KMS-11 (cell line): ENCODE measurements at regions not wholly inside any gene's neighbourhood (a gene's known extent, or its start where the extent isn't known, plus 50 kb on each side); places are given as distances from the start of the nearest gene placed in this dataset.

ENCODE experiments used
- H2AFZ ChIP-seq: fragments of 200-600 bp; sonication (generic); 2 replicates; pipeline ENCODE4 v1.6.1; 2016; ENCODE audit warnings: antibody characterized with exemption, mixed run types, low read depth
- H3K27ac ChIP-seq: fragments of 200-600 bp; sonication (generic); 2 replicates; pipeline ENCODE4 v1.6.1; 2016; ENCODE audit warnings: mild to moderate bottlenecking, mixed run types
- H3K27me3 ChIP-seq: fragments of 200-600 bp; sonication (generic); 2 replicates; pipeline ENCODE4 v1.6.1; 2017; ENCODE audit warnings: mild to moderate bottlenecking, low read depth, mixed run types, moderate library complexity; ENCODE audit not compliant: insufficient read depth
- H3K36me3 ChIP-seq: fragments of 200-600 bp; sonication (generic); 2 replicates; pipeline ENCODE4 v1.6.1; 2017; ENCODE audit warnings: mild to moderate bottlenecking, mixed run types; ENCODE audit not compliant: insufficient read depth
- H3K4me1 ChIP-seq: fragments of 200-600 bp; sonication (generic); 2 replicates; pipeline ENCODE4 v1.6.1; 2016; ENCODE audit warnings: mild to moderate bottlenecking, low read depth, mixed run types; ENCODE audit not compliant: poor library complexity, severe bottlenecking
- H3K4me2 ChIP-seq: fragments of 200-600 bp; sonication (generic); 2 replicates; pipeline ENCODE4 v1.7.0; 2016; ENCODE audit warnings: mild to moderate bottlenecking, mixed run types
- H3K4me3 ChIP-seq: fragments of 200-600 bp; sonication (generic); IDR thresholded peaks from 2 replicates; pipeline ENCODE4 v1.6.1; 2017; ENCODE audit warnings: low read depth, low read length, mixed read lengths; ENCODE audit not compliant: insufficient read depth
- H3K79me2 ChIP-seq: fragments of 200-600 bp; sonication (generic); 2 replicates; pipeline ENCODE4 v1.6.1; 2016; ENCODE audit warnings: low read depth, mixed run types; ENCODE audit not compliant: insufficient read depth
- H3K9ac ChIP-seq: fragments of 200-600 bp; sonication (generic); 2 replicates; pipeline ENCODE4 v1.6.1; 2016; ENCODE audit warnings: mild to moderate bottlenecking, mixed run types
- H4K20me1 ChIP-seq: fragments of 200-600 bp; sonication (generic); 2 replicates; pipeline ENCODE4 v1.6.1; 2016; ENCODE audit warnings: mild to moderate bottlenecking, mixed run types; ENCODE audit not compliant: insufficient read depth
- CTCF ChIP-seq: fragments of 200-600 bp; sonication (generic); conservative IDR thresholded peaks from 2 replicates; pipeline ENCODE4 v1.6.1; 2017; ENCODE audit warnings: low read depth, mild to moderate bottlenecking, antibody characterized with exemption, low read length, moderate library complexity, mixed read lengths

- Histone ChIP-seq H3K9ac (no peak overlapping the region), H3K36me3 (no peaks in the 10 kb centered on the region), H3K79me2 (no peaks in the 10 kb centered on the region), H3K4me2 (no peak overlapping the region), H3K4me1 (peaks cover 5% of the 10 kb centered on the region), H2AFZ (no peak overlapping the region), H4K20me1 (no peaks in the 10 kb centered on the region), H3K27ac (no peak overlapping the region), H3K27me3 (no peaks in the 10 kb centered on the region), H3K4me3 (no peak overlapping the region)
- no peak for TF ChIP-seq CTCF
These were observed 59.0 kb downstream of the FASLG start for GRCh38 chr1:172717722-172718465.

- H3K27ac ChIP-seq: no peak overlapping the region
- H3K27me3 ChIP-seq: no peaks in the 10 kb centered on the region
- no peaks in the 10 kb centered on the region for H4K20me1 ChIP-seq
- H3K4me1 ChIP-seq: peaks cover 5% of the 10 kb centered on the region
- H2AFZ ChIP-seq: peak overlapping the region; percentile 28; the same call in 1 of the 2 replicates
- no peak overlapping the region for H3K4me3 ChIP-seq
- TF ChIP-seq CTCF: no peak
- H3K36me3 ChIP-seq: no peaks in the 10 kb centered on the region
- no peaks in the 10 kb centered on the region for H3K79me2 ChIP-seq
- no peak overlapping the region for H3K9ac ChIP-seq
- H3K4me2 ChIP-seq: no peak overlapping the region
These were observed 60.2 kb downstream of the FASLG start for GRCh38 chr1:172719066-172719627.

GRCh38 chr1:172719694-172720138 lies 60.8 kb downstream of the FASLG start:
- Histone ChIP-seq H3K4me2 (peak overlapping the region; percentile 8; the same call in 1 of the 2 replicates), H3K9ac (no peak overlapping the region), H2AFZ (peak overlapping the region; percentile 28), H3K27ac (no peak overlapping the region), H3K36me3 (no peaks in the 10 kb centered on the region), H3K79me2 (no peaks in the 10 kb centered on the region), H4K20me1 (no peaks in the 10 kb centered on the region), H3K4me1 (peaks cover 5% of the 10 kb centered on the region), H3K27me3 (no peaks in the 10 kb centered on the region), H3K4me3 (no peak overlapping the region)
- TF ChIP-seq CTCF: peak; percentile 97

- H3K79me2 ChIP-seq: no peaks in the 10 kb centered on the region
- no peak overlapping the region for H3K4me2 ChIP-seq
- peaks cover 5% of the 10 kb centered on the region for H3K4me1 ChIP-seq
- H2AFZ ChIP-seq: no peak overlapping the region
- no peaks in the 10 kb centered on the region for H3K27me3 ChIP-seq
- H3K9ac ChIP-seq: no peak overlapping the region
- H3K27ac ChIP-seq: no peak overlapping the region
- H4K20me1 ChIP-seq: no peaks in the 10 kb centered on the region
- H3K36me3 ChIP-seq: no peaks in the 10 kb centered on the region
- H3K4me3 ChIP-seq: no peak overlapping the region
- no peak for TF ChIP-seq CTCF
These were observed 61.4 kb downstream of the FASLG start for GRCh38 chr1:172720339-172720738.
